ENCODE measurements at regions not wholly inside any gene's neighbourhood (a gene's known extent, or its start where the extent isn't known, plus 50 kb on each side); places are given as distances from the start of the nearest gene placed in this dataset.

- Histone ChIP-seq H3K79me2 (ENCODE audit: insufficient read depth, low read length) (no peaks in the 10 kb centered on the region), H3K4me1 (ENCODE audit: insufficient read depth, low read length, poor library complexity, severe bottlenecking) (peaks cover 29% of the 10 kb centered on the region), H4K20me1 (ENCODE audit: insufficient read depth, low read length, poor library complexity, severe bottlenecking) (no peaks in the 10 kb centered on the region), H2AFZ (ENCODE audit: low read length) (peak overlapping the region; percentile 29; the same call in 1 of the 2 replicates), H3K4me3 (ENCODE audit: low read length, poor library complexity, severe bottlenecking) (peak overlapping the region; percentile 65), H3K27me3 (ENCODE audit: insufficient read depth, low read length, poor library complexity, severe bottlenecking) (no peaks in the 10 kb centered on the region), H3K9me3 (ENCODE audit: insufficient read depth, low read depth, low read length) (no peaks in the 10 kb centered on the region), H3K36me3 (ENCODE audit: insufficient read depth, low read length) (no peaks in the 10 kb centered on the region), H3K4me2 (ENCODE audit: low read depth, low read length, poor library complexity, severe bottlenecking) (peak overlapping the region; percentile 84), H3K9me2 (replicated peaks; ENCODE audit: low read depth, low read length) (no peaks in the 10 kb centered on the region), H3K9ac (ENCODE audit: low read depth, low read length, poor library complexity, severe bottlenecking) (peak overlapping the region; percentile 68), H3F3A (ENCODE audit: low read depth) (peaks cover 8% of the 10 kb centered on the region)
- no peak for TF ChIP-seq EZH2phosphoT487 (IDR thresholded peaks at IDR 0.05; ENCODE audit: borderline replicate concordance)
- TF ChIP-seq, protein P1, sequence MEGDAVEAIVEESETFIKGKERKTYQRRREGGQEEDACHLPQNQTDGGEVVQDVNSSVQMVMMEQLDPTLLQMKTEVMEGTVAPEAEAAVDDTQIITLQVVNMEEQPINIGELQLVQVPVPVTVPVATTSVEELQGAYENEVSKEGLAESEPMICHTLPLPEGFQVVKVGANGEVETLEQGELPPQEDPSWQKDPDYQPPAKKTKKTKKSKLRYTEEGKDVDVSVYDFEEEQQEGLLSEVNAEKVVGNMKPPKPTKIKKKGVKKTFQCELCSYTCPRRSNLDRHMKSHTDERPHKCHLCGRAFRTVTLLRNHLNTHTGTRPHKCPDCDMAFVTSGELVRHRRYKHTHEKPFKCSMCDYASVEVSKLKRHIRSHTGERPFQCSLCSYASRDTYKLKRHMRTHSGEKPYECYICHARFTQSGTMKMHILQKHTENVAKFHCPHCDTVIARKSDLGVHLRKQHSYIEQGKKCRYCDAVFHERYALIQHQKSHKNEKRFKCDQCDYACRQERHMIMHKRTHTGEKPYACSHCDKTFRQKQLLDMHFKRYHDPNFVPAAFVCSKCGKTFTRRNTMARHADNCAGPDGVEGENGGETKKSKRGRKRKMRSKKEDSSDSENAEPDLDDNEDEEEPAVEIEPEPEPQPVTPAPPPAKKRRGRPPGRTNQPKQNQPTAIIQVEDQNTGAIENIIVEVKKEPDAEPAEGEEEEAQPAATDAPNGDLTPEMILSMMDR (conservative IDR thresholded peaks at IDR 0.05; ENCODE audit: low read length): no peak
Observed at GRCh38 chr4:145298885-145299284, 118.5 kb upstream of the OTUD4 start.

GRCh38 chr4:145297556-145297955 lies 117.2 kb upstream of the OTUD4 start:
- Histone ChIP-seq H3K4me2 (ENCODE audit: low read depth, low read length, poor library complexity, severe bottlenecking) (peak overlapping the region; percentile 84), H3K36me3 (ENCODE audit: insufficient read depth, low read length) (no peaks in the 10 kb centered on the region), H3F3A (ENCODE audit: low read depth) (peaks cover 8% of the 10 kb centered on the region), H3K9me3 (ENCODE audit: insufficient read depth, low read depth, low read length) (no peaks in the 10 kb centered on the region), H2AFZ (ENCODE audit: low read length) (no peak overlapping the region), H3K27me3 (ENCODE audit: insufficient read depth, low read length, poor library complexity, severe bottlenecking) (no peaks in the 10 kb centered on the region), H3K4me3 (ENCODE audit: low read length, poor library complexity, severe bottlenecking) (no peak overlapping the region), H3K79me2 (ENCODE audit: insufficient read depth, low read length) (no peaks in the 10 kb centered on the region), H3K9ac (ENCODE audit: low read depth, low read length, poor library complexity, severe bottlenecking) (no peak overlapping the region), H4K20me1 (ENCODE audit: insufficient read depth, low read length, poor library complexity, severe bottlenecking) (no peaks in the 10 kb centered on the region), H3K4me1 (ENCODE audit: insufficient read depth, low read length, poor library complexity, severe bottlenecking) (peaks cover 29% of the 10 kb centered on the region), H3K9me2 (replicated peaks; ENCODE audit: low read depth, low read length) (no peaks in the 10 kb centered on the region)
- TF ChIP-seq, protein P1 (conservative IDR thresholded peaks at IDR 0.05; ENCODE audit: low read length): no peak
- TF ChIP-seq EZH2phosphoT487 (IDR thresholded peaks at IDR 0.05; ENCODE audit: borderline replicate concordance): no peak

GRCh38 chr4:145295547-145295946 lies 115.2 kb upstream of the OTUD4 start:
- Histone ChIP-seq H3K4me3 (ENCODE audit: low read length, poor library complexity, severe bottlenecking) (no peak overlapping the region), H3K27me3 (ENCODE audit: insufficient read depth, low read length, poor library complexity, severe bottlenecking) (no peaks in the 10 kb centered on the region), H3K4me1 (ENCODE audit: insufficient read depth, low read length, poor library complexity, severe bottlenecking) (peaks cover 29% of the 10 kb centered on the region), H3K9me2 (replicated peaks; ENCODE audit: low read depth, low read length) (no peaks in the 10 kb centered on the region), H3K9ac (ENCODE audit: low read depth, low read length, poor library complexity, severe bottlenecking) (no peak overlapping the region), H3K79me2 (ENCODE audit: insufficient read depth, low read length) (no peaks in the 10 kb centered on the region), H3K36me3 (ENCODE audit: insufficient read depth, low read length) (no peaks in the 10 kb centered on the region), H3K4me2 (ENCODE audit: low read depth, low read length, poor library complexity, severe bottlenecking) (no peak overlapping the region), H4K20me1 (ENCODE audit: insufficient read depth, low read length, poor library complexity, severe bottlenecking) (no peaks in the 10 kb centered on the region), H2AFZ (ENCODE audit: low read length) (no peak overlapping the region), H3K9me3 (ENCODE audit: insufficient read depth, low read depth, low read length) (no peaks in the 10 kb centered on the region), H3F3A (ENCODE audit: low read depth) (peaks cover 8% of the 10 kb centered on the region)
- TF ChIP-seq EZH2phosphoT487 (IDR thresholded peaks at IDR 0.05; ENCODE audit: borderline replicate concordance): no peak
- TF ChIP-seq, protein P1 (conservative IDR thresholded peaks at IDR 0.05; ENCODE audit: low read length): no peak
